K562 (cell line): ENCODE measurements at regions not wholly inside any gene's neighbourhood (a gene's known extent, or its start where the extent isn't known, plus 50 kb on each side); places are given as distances from the start of the nearest gene placed in this dataset.

Experiments used
- ATAC-seq: fragments of 200-7000 bp; cut with Tn5 transposase; 3 replicates; pipeline ENCODE4 v1.9.1; 2020; ENCODE audit warnings: moderate library complexity
- BruUV-seq: library from RNA; stranded (reverse); fragments of 400-500 nt; replicated peaks from 2 replicates; lab custom pipeline; 2021; lab: Mats Ljungman, UMichigan
- CTCF ChIA-PET: fragments of 300-600 bp; formaldehyde crosslinking; extraction: SDS; loops from one replicate; lab custom pipeline; 2021; ENCODE audit warnings: low intra/inter-chr PET ratio; lab: Yijun Ruan, JAX
- POLR2A ChIA-PET: fragments of 300-600, 350-650 bp; sonication (Branson Sonifier 250); formaldehyde crosslinking; extraction: SDS; loops from one replicate; lab custom pipeline; 2021; ENCODE audit warnings: antibody characterized with exemption, inconsistent platforms; lab: Yijun Ruan, JAX
- DNase-seq, 4 experiments: peaks; one replicate each; pipeline versions ENCODE4 v3.0.0 to v3.0.0-alpha.2; 2011 to 2018; ENCODE audit warnings: low spot score in 3 of 4, mixed read lengths in 3 of 4; ENCODE audit errors: extremely low read depth in 1 of 4
- FAIRE-seq: peaks from 2 replicates; lab custom pipeline; 2011; peaks lifted over from hg19 to GRCh38; lab: Jason Lieb, UNC
- H2AFZ ChIP-seq: 2 replicates; pipeline ENCODE4 v1.6.0; 2011; ENCODE audit warnings: low read depth, low read length, control low read depth, inconsistent platforms
- H3K27ac ChIP-seq: fragments of 200-600 bp; 3 replicates; pipeline ENCODE4 v1.8.0; 2011; ENCODE audit warnings: low read depth, mild to moderate bottlenecking, control low read depth, inconsistent platforms, low read length, moderate library complexity, mixed read lengths; ENCODE audit errors: extremely low read depth
- H3K27me3 ChIP-seq, 2 experiments: fragments of 300-600 bp in 1 of 2; 2 replicates in 1 of 2; 3 replicates in 1 of 2; pipeline versions ENCODE4 v1.6.0 to v1.8.0; 2011; ENCODE audit warnings: inconsistent platforms in 2 of 2, low read length in 2 of 2, mild to moderate bottlenecking in 1 of 2, mixed read lengths in 1 of 2, moderate library complexity in 1 of 2; ENCODE audit not compliant: control insufficient read depth in 2 of 2, insufficient read depth in 2 of 2
- H3K36me3 ChIP-seq: fragments of 300-600 bp; 3 replicates; pipeline ENCODE4 v1.8.0; 2011; ENCODE audit warnings: mild to moderate bottlenecking, low read length, inconsistent platforms; ENCODE audit not compliant: control insufficient read depth, insufficient read depth
- H3K4me1 ChIP-seq, 2 experiments: fragments of 200-600 bp in 1 of 2; replicated peaks in 1 of 2; 2 replicates in 1 of 2; 3 replicates in 1 of 2; pipeline versions ENCODE4 v1.5.1 to v1.8.0; 2011; ENCODE audit warnings: inconsistent platforms in 2 of 2, low read length in 2 of 2, mild to moderate bottlenecking in 1 of 2, mixed read lengths in 1 of 2, moderate library complexity in 1 of 2; ENCODE audit not compliant: control insufficient read depth in 2 of 2, insufficient read depth in 2 of 2
- H3K4me2 ChIP-seq: 2 replicates; pipeline ENCODE4 v1.6.1; 2011; ENCODE audit warnings: low read length, control low read depth, inconsistent platforms, mixed read lengths; ENCODE audit not compliant: insufficient read depth
- H3K4me3 ChIP-seq: fragments of 200-600 bp; sonication (generic), shearing (Covaris generic); 2 replicates; pipeline ENCODE4 v1.5.1; 2016; ENCODE audit warnings: control low read depth, inconsistent platforms
- H3K79me2 ChIP-seq: fragments of 200-600 bp; 3 replicates; pipeline ENCODE4 v1.8.0; 2011; ENCODE audit warnings: low read length, inconsistent platforms; ENCODE audit not compliant: control insufficient read depth, insufficient read depth
- H3K9ac ChIP-seq, 2 experiments: 2 replicates each; pipeline versions ENCODE4 v1.6.0 to v1.6.1; 2011; ENCODE audit warnings: low read depth in 2 of 2, low read length in 2 of 2, control low read depth in 1 of 2, inconsistent platforms in 1 of 2, mild to moderate bottlenecking in 1 of 2, mixed read lengths in 1 of 2; ENCODE audit not compliant: insufficient read depth in 1 of 2
- H3K9me1 ChIP-seq: one replicate; pipeline ENCODE4 v1.6.0; 2011; ENCODE audit warnings: inconsistent platforms, mild to moderate bottlenecking, low read length, moderate library complexity; ENCODE audit not compliant: control insufficient read depth, insufficient read depth
- H3K9me3 ChIP-seq: replicated peaks from 2 replicates; pipeline ENCODE4 v1.5.1; 2011; ENCODE audit warnings: low read depth, low read length, inconsistent platforms; ENCODE audit not compliant: control insufficient read depth, insufficient read depth
- H4K20me1 ChIP-seq: replicated peaks from 2 replicates; pipeline ENCODE4 v1.6.1; 2011; ENCODE audit warnings: low read length, inconsistent platforms, mixed read lengths; ENCODE audit not compliant: control insufficient read depth, insufficient read depth
- E2F4 ChIP-seq: sonication (generic); formaldehyde crosslinking; IDR thresholded peaks from 2 replicates; pipeline ENCODE4 v1.8.0; 2022; ENCODE audit warnings: mild to moderate bottlenecking, low read depth, missing genetic modification reagents
- ELF1 ChIP-seq: fragments of 200-800 bp; sonication (Bioruptor generic); IDR thresholded peaks from 2 replicates; pipeline ENCODE4 v1.6.1; 2016; ENCODE audit warnings: missing genetic modification characterization, missing compliant biosample characterization
- FOXM1 ChIP-seq, 2 experiments: fragments of 450-650 bp in 1 of 2; sonication (generic) in 1 of 2; formaldehyde crosslinking in 1 of 2; IDR thresholded peaks; 2 replicates each; pipeline versions ENCODE4 v1.6.1 to v1.9.0; 2017 to 2022; ENCODE audit warnings: low read depth in 2 of 2, mild to moderate bottlenecking in 2 of 2, missing genetic modification reagents in 1 of 2, moderate library complexity in 1 of 2
- NR1H2 ChIP-seq: sonication (generic); formaldehyde crosslinking; IDR thresholded peaks from 2 replicates; pipeline ENCODE4 v1.4.0; 2020; ENCODE audit warnings: mild to moderate bottlenecking, missing genetic modification reagents
- PCBP1 ChIP-seq: fragments of 200-400 bp; formaldehyde crosslinking; IDR thresholded peaks from 2 replicates; pipeline ENCODE4 v1.6.1; 2018; ENCODE audit warnings: mild to moderate bottlenecking, low read depth, low read length; ENCODE audit not compliant: poor library complexity, severe bottlenecking
- SRSF7 ChIP-seq: fragments of 200-400 bp; formaldehyde crosslinking; optimal IDR thresholded peaks from 2 replicates; pipeline ENCODE3; 2017; ENCODE audit warnings: mild to moderate bottlenecking, low read depth, low read length
- ZNF75A ChIP-seq: fragments of 450-650 bp; formaldehyde crosslinking; IDR thresholded peaks from 2 replicates; pipeline ENCODE4 v1.4.0; 2020; ENCODE audit warnings: mild to moderate bottlenecking
- WGBS: fragments of 100-300 bp; shearing (Covaris generic); methylation state at CpG from one replicate; pipeline ENCODE4 v1.1.6; 2016; ENCODE audit warnings: low coverage, mixed read lengths; ENCODE audit not compliant: insufficient coverage; ENCODE audit errors: missing lambda C conversion rate; 5-methylcytosine and 5-hydroxymethylcytosine counted together
- in situ Hi-C: fragments of 300-500 bp; cut with MboI; formaldehyde crosslinking; loops from 4 replicates; pipeline ENCODE4 v1.15.0; 2018; ENCODE audit warnings: inconsistent platforms, mixed read lengths
- intact Hi-C: fragments of 100-400 bp; cut with micrococcal nuclease; formaldehyde crosslinking; loops from 2 replicates; pipeline ENCODE4 v1.14.2; 2022
- TF ChIP-seq, protein P1 (sequence below), 2 experiments: fragments of 450-650 bp in 1 of 2; sonication (generic) in 1 of 2; formaldehyde crosslinking in 1 of 2; IDR thresholded peaks; 2 replicates each; pipeline versions ENCODE4 v1.7.1 to v1.9.0; 2016 to 2022; ENCODE audit warnings: inconsistent platforms in 1 of 2, mild to moderate bottlenecking in 1 of 2, missing genetic modification reagents in 1 of 2

DNA sequence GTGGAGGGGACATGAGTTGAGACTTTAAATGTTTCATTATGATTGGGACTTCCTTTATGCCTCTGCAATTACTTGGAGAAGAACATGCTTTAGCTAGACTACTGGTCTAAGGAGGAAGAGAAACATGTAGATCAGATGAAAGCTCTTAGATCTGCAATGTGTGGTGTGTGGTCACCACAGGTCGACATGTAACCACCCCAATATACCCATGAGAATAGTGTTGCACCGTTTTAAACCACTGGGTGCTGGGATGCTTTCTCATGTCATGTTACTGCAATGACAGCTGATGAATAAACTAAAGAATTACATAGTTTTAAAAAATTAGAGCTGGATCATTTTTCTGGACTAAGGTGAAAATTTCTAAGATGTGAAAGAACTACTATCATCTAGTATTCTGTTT, 1039.7 kb downstream of the RAPGEF2 start (continued):
- TF ChIP-seq, protein P1, sequence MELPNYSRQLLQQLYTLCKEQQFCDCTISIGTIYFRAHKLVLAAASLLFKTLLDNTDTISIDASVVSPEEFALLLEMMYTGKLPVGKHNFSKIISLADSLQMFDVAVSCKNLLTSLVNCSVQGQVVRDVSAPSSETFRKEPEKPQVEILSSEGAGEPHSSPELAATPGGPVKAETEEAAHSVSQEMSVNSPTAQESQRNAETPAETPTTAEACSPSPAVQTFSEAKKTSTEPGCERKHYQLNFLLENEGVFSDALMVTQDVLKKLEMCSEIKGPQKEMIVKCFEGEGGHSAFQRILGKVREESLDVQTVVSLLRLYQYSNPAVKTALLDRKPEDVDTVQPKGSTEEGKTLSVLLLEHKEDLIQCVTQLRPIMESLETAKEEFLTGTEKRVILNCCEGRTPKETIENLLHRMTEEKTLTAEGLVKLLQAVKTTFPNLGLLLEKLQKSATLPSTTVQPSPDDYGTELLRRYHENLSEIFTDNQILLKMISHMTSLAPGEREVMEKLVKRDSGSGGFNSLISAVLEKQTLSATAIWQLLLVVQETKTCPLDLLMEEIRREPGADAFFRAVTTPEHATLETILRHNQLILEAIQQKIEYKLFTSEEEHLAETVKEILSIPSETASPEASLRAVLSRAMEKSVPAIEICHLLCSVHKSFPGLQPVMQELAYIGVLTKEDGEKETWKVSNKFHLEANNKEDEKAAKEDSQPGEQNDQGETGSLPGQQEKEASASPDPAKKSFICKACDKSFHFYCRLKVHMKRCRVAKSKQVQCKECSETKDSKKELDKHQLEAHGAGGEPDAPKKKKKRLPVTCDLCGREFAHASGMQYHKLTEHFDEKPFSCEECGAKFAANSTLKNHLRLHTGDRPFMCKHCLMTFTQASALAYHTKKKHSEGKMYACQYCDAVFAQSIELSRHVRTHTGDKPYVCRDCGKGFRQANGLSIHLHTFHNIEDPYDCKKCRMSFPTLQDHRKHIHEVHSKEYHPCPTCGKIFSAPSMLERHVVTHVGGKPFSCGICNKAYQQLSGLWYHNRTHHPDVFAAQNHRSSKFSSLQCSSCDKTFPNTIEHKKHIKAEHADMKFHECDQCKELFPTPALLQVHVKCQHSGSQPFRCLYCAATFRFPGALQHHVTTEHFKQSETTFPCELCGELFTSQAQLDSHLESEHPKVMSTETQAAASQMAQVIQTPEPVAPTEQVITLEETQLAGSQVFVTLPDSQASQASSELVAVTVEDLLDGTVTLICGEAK (IDR thresholded peaks at IDR 0.05) = no peak
- TF ChIP-seq, protein P1 (CRISPR knock-in tag; IDR thresholded peaks at IDR 0.05) = no peak

- CTCF ChIA-PET = no interaction called here
- DNase-seq (no peak), ATAC-seq (no peak), FAIRE-seq (no peak)
- POLR2A ChIA-PET = no interaction called here
- intact Hi-C loops = no loop called here
- H3K4me1 ChIP-seq = no peaks in the 10 kb centered on the region
- H3K27me3 ChIP-seq = no peaks in the 10 kb centered on the region
- 0% methylated on average over 1 of the region's 3 CpGs for WGBS
- no peak overlapping the region for H2AFZ ChIP-seq
- H3K4me2 ChIP-seq = no peak overlapping the region
- H3K27ac ChIP-seq = no peak overlapping the region
- no peaks in the 10 kb centered on the region for H3K79me2 ChIP-seq
- in situ Hi-C loops = no loop called here
- no peak overlapping the region for H3K9ac ChIP-seq
- H3K4me3 ChIP-seq = no peak overlapping the region
- no peaks in the 10 kb centered on the region for H3K36me3 ChIP-seq
- no peaks in the 10 kb centered on the region for H3K9me1 ChIP-seq
- no peaks in the 10 kb centered on the region for H3K9me3 ChIP-seq
- no TSS peak for BruUV-seq
- no peaks in the 10 kb centered on the region for H4K20me1 ChIP-seq
- TF ChIP-seq ZNF75A (CRISPR knock-in tag) = no peak
- no peak for TF ChIP-seq FOXM1 (IDR thresholded peaks at IDR 0.05; ENCODE audit: low read depth)
- TF ChIP-seq FOXM1 (CRISPR knock-in tag; IDR thresholded peaks at IDR 0.05; ENCODE audit: low read depth) = no peak
- no peak for TF ChIP-seq E2F4 (CRISPR knock-in tag)
- no peak for TF ChIP-seq NR1H2 (CRISPR knock-in tag)
- no peak for TF ChIP-seq SRSF7
- TF ChIP-seq PCBP1 = no peak
- no peak for TF ChIP-seq ELF1 (tag)
Observed at GRCh38 chr4:160143574-160143973, 1040.7 kb downstream of the RAPGEF2 start.
